GM19043 (cell line): ENCODE measurements at regions not wholly inside any gene's neighbourhood (a gene's known extent, or its start where the extent isn't known, plus 50 kb on each side); places are given as distances from the start of the nearest gene placed in this dataset.
"Not testable (repeated sequence)": the region's sequence is repeated elsewhere in the genome, so short reads cannot be mapped to it uniquely, and the experiment has no call there.

Source experiments
- ATAC-seq: cut with Tn5 transposase; IDR thresholded peaks from one replicate; pipeline ENCODE4 v1.9.1; 2021; ENCODE audit warnings: low read depth; ENCODE audit not compliant: unreplicated experiment

GRCh38 chr20:12067686-12068085, 150.0 kb downstream of the BTBD3 start:
- no peak for ATAC-seq

- ATAC-seq: no peak
Observed at GRCh38 chr20:12068121-12068520, 150.4 kb downstream of the BTBD3 start.

- ATAC-seq: no peak
Observed at GRCh38 chr20:12069181-12069580, 151.5 kb downstream of the BTBD3 start.

- ATAC-seq: no peak
Observed at GRCh38 chr20:12072221-12072953, 154.7 kb downstream of the BTBD3 start.

GRCh38 chr20:12072954-12073264, 155.2 kb downstream of the BTBD3 start:
- ATAC-seq: no peak

- no peak for ATAC-seq
Observed at GRCh38 chr20:12074111-12074655, 156.5 kb downstream of the BTBD3 start.

- no peak for ATAC-seq
Observed at GRCh38 chr20:12076200-12076599, 158.5 kb downstream of the BTBD3 start.

GRCh38 chr20:12077875-12078274, 160.2 kb downstream of the BTBD3 start:
- no peak for ATAC-seq

GRCh38 chr20:12079490-12079889, 161.8 kb downstream of the BTBD3 start:
- no peak for ATAC-seq

- ATAC-seq: no peak
Observed at GRCh38 chr20:12083269-12083668, 165.6 kb downstream of the BTBD3 start.

- ATAC-seq: no peak
Observed at GRCh38 chr20:12084482-12084881, 166.8 kb downstream of the BTBD3 start.

GRCh38 chr20:12086359-12086758, 168.7 kb downstream of the BTBD3 start:
- ATAC-seq: no peak

GRCh38 chr20:12090920-12091319, 173.2 kb downstream of the BTBD3 start:
- no peak for ATAC-seq

- ATAC-seq: no peak
Observed at GRCh38 chr20:12093057-12093796, 175.5 kb downstream of the BTBD3 start.

- ATAC-seq: not testable (repeated sequence)
Observed at GRCh38 chr20:12093797-12094190, 176.1 kb downstream of the BTBD3 start.

GRCh38 chr20:12095180-12095920, 177.7 kb downstream of the BTBD3 start:
- no peak for ATAC-seq

GRCh38 chr20:12098421-12098820, 180.7 kb downstream of the BTBD3 start:
- no peak for ATAC-seq

GRCh38 chr20:12108846-12109245, 191.2 kb downstream of the BTBD3 start:
- no peak for ATAC-seq

GRCh38 chr20:12110274-12110673, 192.6 kb downstream of the BTBD3 start:
- ATAC-seq: no peak

- ATAC-seq: no peak
Observed at GRCh38 chr20:12110711-12111110, 193.0 kb downstream of the BTBD3 start.

GRCh38 chr20:12111431-12112088, 193.9 kb downstream of the BTBD3 start:
- ATAC-seq: no peak
